ENCODE measurements at regions not wholly inside any gene's neighbourhood (a gene's known extent, or its start where the extent isn't known, plus 50 kb on each side); places are given as distances from the start of the nearest gene placed in this dataset.
"Not testable (repeated sequence)": the region's sequence is repeated elsewhere in the genome, so short reads cannot be mapped to it uniquely, and the experiment has no call there.

GRCh38 chr7:108813251-108814014 lies 243.8 kb downstream of the DNAJB9 start:
- no peak for DNase-seq (ENCODE audit: low read depth)

- no peak for DNase-seq (ENCODE audit: low read depth)
Measured at GRCh38 chr7:108815815-108816214, 246.1 kb downstream of the DNAJB9 start.

GRCh38 chr7:108818742-108819141 lies 249.1 kb downstream of the DNAJB9 start:
- DNase-seq (ENCODE audit: low read depth): no peak

- no peak for DNase-seq (ENCODE audit: low read depth)
Measured at GRCh38 chr7:108824840-108825580, 255.3 kb downstream of the DNAJB9 start.

GRCh38 chr7:108825581-108825909 lies 255.9 kb downstream of the DNAJB9 start:
- DNase-seq (ENCODE audit: low read depth): no peak

- DNase-seq (ENCODE audit: low read depth): no peak
Measured at GRCh38 chr7:108836256-108836655, 266.6 kb downstream of the DNAJB9 start.

- no peak for DNase-seq (ENCODE audit: low read depth)
Measured at GRCh38 chr7:108838198-108838597, 268.5 kb downstream of the DNAJB9 start.

GRCh38 chr7:108839076-108839475 lies 269.4 kb downstream of the DNAJB9 start:
- DNase-seq (ENCODE audit: low read depth): no peak

- no peak for DNase-seq (ENCODE audit: low read depth)
Measured at GRCh38 chr7:108845951-108846350, 276.3 kb downstream of the DNAJB9 start.

- DNase-seq (ENCODE audit: low read depth): no peak
Measured at GRCh38 chr7:108846471-108846870, 276.8 kb downstream of the DNAJB9 start.

- no peak for DNase-seq (ENCODE audit: low read depth)
Measured at GRCh38 chr7:108848486-108848885, 278.8 kb downstream of the DNAJB9 start.

GRCh38 chr7:108860615-108861014 lies 290.9 kb downstream of the DNAJB9 start:
- no peak for DNase-seq (ENCODE audit: low read depth)

- DNase-seq (ENCODE audit: low read depth): no peak
Measured at GRCh38 chr7:108861071-108861470, 291.4 kb downstream of the DNAJB9 start.

- DNase-seq (ENCODE audit: low read depth): no peak
Measured at GRCh38 chr7:108863227-108863848, 293.7 kb downstream of the DNAJB9 start.

- no peak for DNase-seq (ENCODE audit: low read depth)
Measured at GRCh38 chr7:108869070-108869469, 299.4 kb downstream of the DNAJB9 start.

- DNase-seq (ENCODE audit: low read depth): no peak
Measured at GRCh38 chr7:108875139-108875538, 305.5 kb downstream of the DNAJB9 start.

GRCh38 chr7:108890862-108891261 lies 321.2 kb downstream of the DNAJB9 start:
- DNase-seq (ENCODE audit: low read depth): no peak

- DNase-seq (ENCODE audit: low read depth): no peak
Measured at GRCh38 chr7:108908456-108908855, 338.8 kb downstream of the DNAJB9 start.

- DNase-seq (ENCODE audit: low read depth): no peak
Measured at GRCh38 chr7:108911016-108911415, 341.3 kb downstream of the DNAJB9 start.

GRCh38 chr7:108920490-108920889 lies 350.8 kb downstream of the DNAJB9 start:
- no peak for DNase-seq (ENCODE audit: low read depth)

GRCh38 chr7:108943048-108943447 lies 373.4 kb downstream of the DNAJB9 start:
- not testable (repeated sequence) for DNase-seq (ENCODE audit: low read depth)

GRCh38 chr7:108947526-108947925 lies 377.9 kb downstream of the DNAJB9 start:
- DNase-seq (ENCODE audit: low read depth): no peak

GRCh38 chr7:108972004-108972403 lies 402.3 kb downstream of the DNAJB9 start:
- no peak for DNase-seq (ENCODE audit: low read depth)

All from LHCN-M2 (cell line).